ENCODE measurements at regions not wholly inside any gene's neighbourhood (a gene's known extent, or its start where the extent isn't known, plus 50 kb on each side); places are given as distances from the start of the nearest gene placed in this dataset.

DNA sequence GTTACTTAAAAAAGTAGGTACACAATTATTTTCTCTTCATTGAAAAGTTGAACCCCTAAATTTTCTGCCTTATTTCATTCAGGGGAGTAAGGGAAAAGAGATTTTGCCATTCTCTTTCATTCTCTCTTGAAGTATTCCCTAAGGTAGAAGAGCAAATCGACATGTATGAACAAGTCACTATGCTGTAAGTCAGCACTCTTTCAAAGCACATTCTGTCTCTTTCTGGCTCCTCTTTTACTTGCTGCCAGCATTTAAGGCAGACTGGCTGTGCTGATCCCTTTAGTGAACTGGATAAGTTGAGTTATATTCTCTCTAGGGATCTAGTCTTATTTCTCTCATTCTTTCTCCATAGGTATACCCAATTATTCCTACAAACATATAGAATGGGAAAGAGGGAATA, 222.3 kb upstream of the ZWINT start:
- no peak overlapping the region for H3K9ac ChIP-seq (ENCODE audit: low read depth, low read length)
- no peaks in the 10 kb centered on the region for H3K9me3 ChIP-seq (ENCODE audit: control insufficient read depth, insufficient read depth, low read length)
- no peaks in the 10 kb centered on the region for H3K36me3 ChIP-seq (ENCODE audit: insufficient read depth, low read length)
- H3K4me1 ChIP-seq (ENCODE audit: insufficient read depth, low read length) = no peaks in the 10 kb centered on the region

DNA sequence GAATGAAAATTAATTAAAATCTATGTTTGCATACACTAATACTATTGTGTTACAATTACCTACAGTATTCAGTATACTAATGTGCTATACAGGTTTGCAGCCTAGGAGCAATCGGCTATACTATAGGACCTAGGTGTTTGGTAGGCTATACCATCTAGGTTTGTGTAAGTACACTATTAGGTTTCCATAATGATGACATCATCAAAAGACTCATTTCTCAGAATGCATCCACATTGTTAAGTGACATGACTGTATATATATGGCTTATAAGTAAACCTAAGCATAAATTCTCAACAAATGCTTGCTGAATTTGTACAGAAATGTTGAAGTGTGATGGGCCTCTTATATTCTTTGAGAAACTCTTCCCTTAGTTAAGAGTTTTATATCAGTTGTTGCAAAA, 206.5 kb upstream of the ZWINT start:
- H3K4me1 ChIP-seq (ENCODE audit: insufficient read depth, low read length) = no peaks in the 10 kb centered on the region
- peaks cover 9% of the 10 kb centered on the region; the same call in 1 of the 2 replicates for H3K9me3 ChIP-seq (ENCODE audit: control insufficient read depth, insufficient read depth, low read length)
- no peaks in the 10 kb centered on the region for H3K36me3 ChIP-seq (ENCODE audit: insufficient read depth, low read length)
- no peak overlapping the region for H3K9ac ChIP-seq (ENCODE audit: low read depth, low read length)

DNA sequence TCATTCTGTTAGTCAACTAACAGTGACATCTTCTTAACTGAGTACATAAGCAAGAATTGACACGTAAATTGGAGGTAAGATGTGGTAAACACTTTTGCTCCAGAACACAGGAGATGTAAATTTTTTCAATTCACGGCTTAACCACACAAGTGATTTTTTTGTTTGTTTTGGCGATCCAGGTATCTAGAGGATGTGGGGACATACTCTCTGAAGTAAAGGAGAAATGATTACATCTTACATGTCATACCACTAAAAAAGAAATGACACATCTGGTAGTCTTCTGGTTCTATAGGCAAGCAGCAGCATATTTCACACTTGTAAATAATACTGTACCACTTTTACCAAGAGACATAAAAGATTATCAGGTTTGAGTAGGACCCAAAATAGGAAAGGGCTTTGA, 200.3 kb upstream of the ZWINT start:
- Histone ChIP-seq H3K9ac (ENCODE audit: low read depth, low read length) (no peak overlapping the region), H3K4me1 (ENCODE audit: insufficient read depth, low read length) (no peaks in the 10 kb centered on the region), H3K9me3 (ENCODE audit: control insufficient read depth, insufficient read depth, low read length) (no peaks in the 10 kb centered on the region), H3K36me3 (ENCODE audit: insufficient read depth, low read length) (no peaks in the 10 kb centered on the region)

DNA sequence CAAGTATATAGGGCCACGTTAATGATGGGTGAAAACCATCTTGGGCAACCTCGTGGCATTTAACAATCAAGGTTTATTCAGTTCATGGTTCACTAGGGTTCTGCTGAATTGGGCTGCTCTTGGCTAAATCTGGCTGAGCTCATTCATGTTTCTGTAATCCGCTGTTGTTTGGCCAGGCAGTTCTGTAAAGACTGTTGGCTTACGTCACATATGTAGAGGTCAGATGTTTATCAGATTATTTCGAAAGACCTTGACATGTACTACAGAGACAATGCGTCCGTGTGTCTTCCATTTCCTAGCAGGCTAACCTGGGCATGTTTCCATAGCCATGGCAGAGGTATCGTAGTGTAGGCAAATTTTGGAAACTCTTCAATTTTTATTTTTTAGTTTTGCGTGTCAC, 190.0 kb upstream of the ZWINT start:
- Histone ChIP-seq H3K36me3 (ENCODE audit: insufficient read depth, low read length) (no peaks in the 10 kb centered on the region), H3K4me1 (ENCODE audit: insufficient read depth, low read length) (no peaks in the 10 kb centered on the region), H3K9ac (ENCODE audit: low read depth, low read length) (no peak overlapping the region), H3K9me3 (ENCODE audit: control insufficient read depth, insufficient read depth, low read length) (no peaks in the 10 kb centered on the region)

DNA sequence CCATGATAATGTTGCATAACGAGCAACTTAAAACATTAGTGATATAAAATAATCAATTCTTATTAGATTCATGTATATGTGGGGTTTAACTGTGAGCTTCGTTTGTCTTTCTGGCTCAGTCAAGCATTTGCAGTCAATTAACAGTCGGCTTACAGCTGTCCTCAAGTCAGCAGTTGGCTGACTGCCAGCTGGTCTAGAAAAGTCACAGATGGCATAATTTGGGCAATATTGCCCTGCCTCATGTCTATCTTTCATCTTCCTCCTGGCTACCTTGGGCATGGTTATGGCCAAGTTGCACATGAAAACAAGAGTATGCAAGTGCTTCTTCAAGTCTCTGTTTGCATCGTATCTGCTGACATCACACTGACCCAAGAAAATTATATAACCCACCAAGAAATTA, 186.1 kb upstream of the ZWINT start:
- Histone ChIP-seq H3K9ac (ENCODE audit: low read depth, low read length) (no peak overlapping the region), H3K4me1 (ENCODE audit: insufficient read depth, low read length) (no peaks in the 10 kb centered on the region), H3K9me3 (ENCODE audit: control insufficient read depth, insufficient read depth, low read length) (no peaks in the 10 kb centered on the region), H3K36me3 (ENCODE audit: insufficient read depth, low read length) (no peaks in the 10 kb centered on the region)

DNA sequence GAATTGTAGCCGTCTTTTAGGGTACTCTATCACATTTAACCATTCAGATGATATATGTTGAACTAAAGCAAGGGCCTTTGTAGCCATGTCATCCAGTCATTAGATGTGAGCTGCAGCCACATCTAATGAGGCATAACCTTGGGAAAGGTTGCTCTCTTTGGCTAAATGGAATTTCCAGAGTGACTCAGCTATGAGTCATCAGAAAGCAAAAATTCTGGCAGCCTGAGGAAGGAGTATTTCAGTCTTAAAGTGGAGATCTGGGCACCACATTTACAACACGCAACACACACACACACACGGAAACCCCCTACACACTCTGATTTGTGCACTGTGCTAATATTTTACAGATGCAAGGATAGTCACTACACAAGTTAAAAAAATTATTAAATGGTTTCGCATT, 176.9 kb upstream of the ZWINT start:
- 0 out of 2 replicates have a peak, but pooled peaks cover 3% of the 10 kb centered on the region for H3K4me1 ChIP-seq (ENCODE audit: insufficient read depth, low read length)
- no peaks in the 10 kb centered on the region for H3K9me3 ChIP-seq (ENCODE audit: control insufficient read depth, insufficient read depth, low read length)

DNA sequence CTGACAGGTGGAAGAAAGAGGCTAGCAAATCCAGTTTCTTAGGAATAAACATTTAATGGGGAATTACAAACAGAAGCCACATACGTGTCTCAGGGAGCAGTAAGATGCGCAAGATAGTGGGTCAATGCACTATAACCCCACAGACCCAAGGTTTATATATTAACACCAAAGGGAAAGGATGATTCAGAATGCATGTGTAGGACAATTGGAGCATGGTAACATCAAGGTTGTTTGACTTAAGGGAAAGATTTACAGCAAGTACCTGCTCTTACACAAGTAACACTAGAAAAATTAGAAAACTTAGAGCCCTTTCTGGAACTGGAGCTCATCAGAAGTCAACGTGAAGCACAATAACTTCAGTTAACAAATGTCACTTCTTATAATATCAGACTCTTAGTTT, 161.1 kb upstream of the ZWINT start:
- Histone ChIP-seq H3K4me1 (ENCODE audit: insufficient read depth, low read length) (no peaks in the 10 kb centered on the region), H3K9me3 (ENCODE audit: control insufficient read depth, insufficient read depth, low read length) (no peaks in the 10 kb centered on the region), H3K9ac (ENCODE audit: low read depth, low read length) (no peak overlapping the region), H3K36me3 (ENCODE audit: insufficient read depth, low read length) (no peaks in the 10 kb centered on the region)

More for the DNA sequence above, 176.9 kb upstream of the ZWINT start:
- Histone ChIP-seq H3K36me3 (ENCODE audit: insufficient read depth, low read length) (no peaks in the 10 kb centered on the region), H3K9ac (ENCODE audit: low read depth, low read length) (no peak overlapping the region)

DNA sequence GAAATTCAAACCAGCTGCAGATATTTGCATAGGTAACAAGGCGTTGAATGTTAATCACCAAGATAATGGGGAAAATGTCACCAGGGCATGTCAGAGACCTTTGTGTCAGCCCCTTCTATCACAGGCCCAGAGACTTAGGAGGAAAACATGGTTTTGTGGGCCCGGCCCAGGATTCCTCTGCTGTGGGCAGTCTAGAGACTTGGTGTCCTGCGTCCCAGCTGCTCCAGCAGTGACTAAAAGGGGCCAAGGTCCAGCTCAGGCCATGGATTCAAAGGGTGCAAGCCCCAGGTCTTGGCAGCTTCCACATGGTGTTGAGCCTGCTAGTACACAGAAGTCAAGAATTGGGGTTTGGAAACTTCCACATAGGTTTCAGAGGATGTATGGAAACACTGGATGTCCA, 147.5 kb upstream of the ZWINT start:
- Histone ChIP-seq H3K4me1 (ENCODE audit: insufficient read depth, low read length) (no peaks in the 10 kb centered on the region), H3K9me3 (ENCODE audit: control insufficient read depth, insufficient read depth, low read length) (no peaks in the 10 kb centered on the region), H3K36me3 (ENCODE audit: insufficient read depth, low read length) (no peaks in the 10 kb centered on the region), H3K9ac (ENCODE audit: low read depth, low read length) (no peak overlapping the region)

DNA sequence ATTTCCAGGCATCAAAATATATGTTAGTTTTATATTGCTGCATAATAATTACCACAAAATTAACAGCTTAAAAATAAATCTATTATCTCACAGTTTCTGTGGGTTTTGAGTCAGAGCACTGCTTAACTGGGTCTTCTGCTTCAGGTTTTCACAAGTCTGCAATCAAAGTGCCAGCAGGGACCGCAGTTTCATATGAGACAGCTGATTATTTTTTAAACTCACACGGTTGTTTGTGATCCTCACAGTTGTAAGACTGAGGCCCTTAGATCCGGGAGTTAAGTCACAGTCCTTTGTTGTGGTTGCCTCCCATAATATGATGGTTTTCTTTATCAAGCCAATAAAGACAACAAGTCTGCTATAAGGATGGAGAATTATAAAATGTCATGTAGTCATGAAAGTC, 146.0 kb upstream of the ZWINT start:
- no peaks in the 10 kb centered on the region for H3K36me3 ChIP-seq (ENCODE audit: insufficient read depth, low read length)
- H3K9ac ChIP-seq (ENCODE audit: low read depth, low read length) = no peak overlapping the region
- H3K4me1 ChIP-seq (ENCODE audit: insufficient read depth, low read length) = no peaks in the 10 kb centered on the region
- no peaks in the 10 kb centered on the region for H3K9me3 ChIP-seq (ENCODE audit: control insufficient read depth, insufficient read depth, low read length)

DNA sequence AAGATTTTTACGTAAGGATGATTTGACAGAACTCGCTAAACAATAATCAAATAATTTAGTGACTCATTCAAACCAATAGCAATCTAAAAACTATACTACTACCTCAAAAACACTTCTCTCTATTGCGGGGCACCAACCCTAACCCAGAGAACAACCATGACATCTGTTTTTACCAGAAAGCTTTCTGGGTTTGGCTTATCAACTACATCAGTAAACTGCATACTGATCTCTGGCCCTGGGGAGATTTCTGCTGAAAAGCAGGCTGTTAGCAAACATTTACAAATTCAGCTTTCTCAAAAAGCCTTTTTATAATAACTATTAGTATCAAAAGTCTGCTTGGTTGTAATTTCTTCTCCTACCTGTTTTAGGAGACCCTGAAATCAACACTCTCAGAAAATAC, 144.5 kb upstream of the ZWINT start:
- H3K4me1 ChIP-seq (ENCODE audit: insufficient read depth, low read length) = no peaks in the 10 kb centered on the region
- no peak overlapping the region for H3K9ac ChIP-seq (ENCODE audit: low read depth, low read length)
- H3K36me3 ChIP-seq (ENCODE audit: insufficient read depth, low read length) = no peaks in the 10 kb centered on the region
- H3K9me3 ChIP-seq (ENCODE audit: control insufficient read depth, insufficient read depth, low read length) = no peaks in the 10 kb centered on the region

DNA sequence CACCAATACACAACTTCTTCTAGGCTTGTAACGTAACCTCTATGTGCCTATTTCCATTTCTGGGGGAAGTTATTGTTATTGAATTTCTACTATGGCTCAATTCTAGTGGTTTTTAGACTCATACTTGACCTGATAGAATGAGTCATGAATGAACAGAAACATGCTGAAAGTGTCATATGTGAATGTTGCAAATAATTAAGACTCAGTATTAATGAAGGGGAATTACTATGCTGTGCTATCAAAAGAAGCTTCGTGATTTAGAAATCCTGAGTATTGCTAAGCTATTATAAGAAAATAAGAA, 135.1 kb upstream of the ZWINT start:
- Histone ChIP-seq H3K4me1 (ENCODE audit: insufficient read depth, low read length) (no peaks in the 10 kb centered on the region), H3K9me3 (ENCODE audit: control insufficient read depth, insufficient read depth, low read length) (no peaks in the 10 kb centered on the region), H3K9ac (ENCODE audit: low read depth, low read length) (no peak overlapping the region)

DNA sequence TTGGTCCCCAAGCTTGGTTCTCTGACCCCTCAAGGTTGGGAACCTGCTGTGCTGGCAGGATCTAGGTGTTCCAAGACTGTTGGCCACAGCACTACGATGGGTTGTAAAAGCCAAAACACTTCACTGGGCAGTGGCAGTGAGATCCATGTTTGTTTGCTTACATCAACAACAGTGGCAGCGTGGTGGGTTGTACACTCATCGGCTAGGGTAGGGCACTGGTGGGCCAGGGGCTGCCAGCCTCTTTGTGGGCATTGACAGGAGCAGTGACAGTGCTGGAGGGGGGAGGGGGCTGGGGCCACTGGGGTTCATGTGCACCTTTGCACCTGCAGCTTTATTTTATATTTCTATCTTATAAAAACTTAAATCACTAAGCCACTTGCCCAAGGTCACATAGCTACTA, 126.7 kb upstream of the ZWINT start:
- H3K4me1 ChIP-seq (ENCODE audit: insufficient read depth, low read length) = no peaks in the 10 kb centered on the region
- no peak overlapping the region for H3K9ac ChIP-seq (ENCODE audit: low read depth, low read length)
- no peaks in the 10 kb centered on the region; the same call in 1 of the 2 replicates for H3K9me3 ChIP-seq (ENCODE audit: control insufficient read depth, insufficient read depth, low read length)
- H3K36me3 ChIP-seq (ENCODE audit: insufficient read depth, low read length) = no peaks in the 10 kb centered on the region

More for the DNA sequence above, 135.1 kb upstream of the ZWINT start:
- no peaks in the 10 kb centered on the region for H3K36me3 ChIP-seq (ENCODE audit: insufficient read depth, low read length)

DNA sequence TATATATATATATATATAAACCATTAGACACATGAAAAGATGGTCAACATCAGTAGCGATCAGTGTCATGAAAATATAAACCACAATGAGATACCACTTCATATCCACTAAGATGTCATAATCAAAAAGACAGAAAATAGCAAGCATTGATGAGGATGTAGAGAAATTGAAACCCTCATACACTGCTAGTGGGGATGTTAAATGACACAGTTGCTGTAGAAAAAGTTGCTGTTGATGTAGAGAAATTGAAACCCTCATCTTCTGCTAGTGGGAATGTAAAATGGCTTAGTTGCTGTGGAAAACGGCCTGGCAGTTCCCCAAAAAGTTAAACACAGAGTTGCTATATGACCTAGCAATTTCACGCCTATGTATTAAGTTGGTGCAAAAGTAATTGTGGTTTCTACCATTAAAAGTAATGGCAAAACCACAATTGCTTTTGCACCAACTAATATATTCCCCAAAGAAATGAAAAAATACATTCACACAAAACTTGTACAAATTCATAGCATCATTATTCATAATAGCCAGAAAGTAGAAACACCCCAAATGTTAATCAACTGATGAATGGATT, 120.5 kb upstream of the ZWINT start:
- H3K4me1 ChIP-seq (ENCODE audit: insufficient read depth, low read length) = no peaks in the 10 kb centered on the region
- H3K36me3 ChIP-seq (ENCODE audit: insufficient read depth, low read length) = no peaks in the 10 kb centered on the region
- no peaks in the 10 kb centered on the region for H3K9me3 ChIP-seq (ENCODE audit: control insufficient read depth, insufficient read depth, low read length)

DNA sequence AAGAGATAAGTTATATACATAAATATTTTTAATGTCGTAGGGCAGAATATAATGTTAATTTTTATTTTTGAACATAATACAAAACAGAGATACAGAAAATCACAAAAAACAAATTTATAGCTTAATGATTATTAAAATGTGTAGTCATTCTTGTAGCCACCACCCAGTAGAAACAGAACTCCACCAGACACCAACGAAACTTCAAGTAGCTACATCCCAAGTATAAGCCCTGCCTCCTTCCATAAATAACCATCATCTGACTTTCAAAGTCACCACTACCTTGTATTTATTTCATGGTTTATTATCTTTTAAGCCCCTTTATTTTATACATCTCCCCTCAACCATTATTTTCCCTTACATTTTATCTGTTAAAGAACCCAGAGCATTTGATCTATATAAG, 111.9 kb upstream of the ZWINT start:
- Histone ChIP-seq H3K9ac (ENCODE audit: low read depth, low read length) (no peak overlapping the region), H3K9me3 (ENCODE audit: control insufficient read depth, insufficient read depth, low read length) (no peaks in the 10 kb centered on the region), H3K36me3 (ENCODE audit: insufficient read depth, low read length) (no peaks in the 10 kb centered on the region), H3K4me1 (ENCODE audit: insufficient read depth, low read length) (no peaks in the 10 kb centered on the region)

More for the DNA sequence above, 120.5 kb upstream of the ZWINT start:
- H3K9ac ChIP-seq (ENCODE audit: low read depth, low read length) = no peak overlapping the region

DNA sequence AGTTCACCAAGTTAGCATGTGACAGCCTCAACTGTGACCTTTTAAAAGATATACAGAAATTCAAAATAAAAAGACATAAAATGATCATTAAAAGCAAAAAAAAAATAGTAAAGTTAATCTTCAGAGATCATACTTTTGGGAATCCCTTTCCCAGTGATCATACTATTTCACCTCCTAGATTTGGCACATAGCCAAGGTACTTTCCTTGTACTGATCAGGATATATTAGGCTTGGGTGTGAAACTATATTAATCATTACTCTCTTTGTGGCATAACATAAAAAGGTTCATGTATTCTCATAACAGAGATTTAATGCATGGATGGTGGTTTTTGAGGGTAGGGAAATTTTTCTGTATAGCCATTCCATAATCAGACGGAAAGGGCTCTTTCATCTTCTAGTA, 109.6 kb upstream of the ZWINT start:
- Histone ChIP-seq H3K4me1 (ENCODE audit: insufficient read depth, low read length) (no peaks in the 10 kb centered on the region), H3K9me3 (ENCODE audit: control insufficient read depth, insufficient read depth, low read length) (no peaks in the 10 kb centered on the region), H3K9ac (ENCODE audit: low read depth, low read length) (no peak overlapping the region), H3K36me3 (ENCODE audit: insufficient read depth, low read length) (no peaks in the 10 kb centered on the region)

DNA sequence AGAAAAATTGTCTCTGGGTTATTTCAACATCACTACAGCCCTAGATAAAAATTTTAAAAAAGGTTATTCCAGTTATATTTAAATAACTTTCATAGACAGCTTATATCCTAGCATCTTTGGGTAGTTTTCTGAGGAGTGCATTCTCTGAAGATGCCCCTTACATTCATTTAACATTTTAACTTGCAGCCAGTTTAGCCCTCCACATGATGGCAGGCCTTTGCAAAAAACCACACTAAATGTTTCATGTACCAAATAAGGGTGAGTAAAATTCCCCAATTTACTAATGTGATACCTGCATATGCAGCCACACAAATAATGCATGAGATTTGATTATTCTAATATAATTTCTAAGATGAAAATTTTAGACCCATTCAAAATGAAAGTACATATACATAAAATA, 108.4 kb upstream of the ZWINT start:
- no peaks in the 10 kb centered on the region for H3K4me1 ChIP-seq (ENCODE audit: insufficient read depth, low read length)
- no peaks in the 10 kb centered on the region for H3K9me3 ChIP-seq (ENCODE audit: control insufficient read depth, insufficient read depth, low read length)
- no peaks in the 10 kb centered on the region for H3K36me3 ChIP-seq (ENCODE audit: insufficient read depth, low read length)
- no peak overlapping the region for H3K9ac ChIP-seq (ENCODE audit: low read depth, low read length)
